GM19043 (cell line): ENCODE measurements at regions not wholly inside any gene's neighbourhood (a gene's known extent, or its start where the extent isn't known, plus 50 kb on each side); places are given as distances from the start of the nearest gene placed in this dataset.
"Not testable (repeated sequence)": the region's sequence is repeated elsewhere in the genome, so short reads cannot be mapped to it uniquely, and the experiment has no call there.

Experiments
- ATAC-seq: cut with Tn5 transposase; IDR thresholded peaks from one replicate; pipeline ENCODE4 v1.9.1; 2021; ENCODE audit warnings: low read depth; ENCODE audit not compliant: unreplicated experiment

DNA sequence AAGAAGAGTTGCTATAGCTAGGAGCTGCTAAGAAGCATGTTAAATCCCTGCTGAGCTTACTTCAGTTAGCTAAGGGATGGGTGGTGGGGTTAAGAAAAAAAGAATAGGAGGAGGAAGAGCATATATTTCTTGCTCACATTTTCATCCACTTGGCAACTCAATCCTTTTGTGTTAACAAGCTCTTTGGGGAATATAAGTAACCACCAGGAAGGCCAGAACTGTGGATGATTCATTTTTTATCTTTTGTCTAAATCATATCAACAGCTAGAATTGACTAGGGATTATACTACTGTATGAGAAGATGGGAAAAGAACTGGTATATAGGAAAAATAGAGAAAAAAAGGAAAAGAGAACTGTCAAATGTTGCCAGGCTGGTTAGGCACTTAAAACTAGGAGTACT lies 555.3 kb upstream of the ARRDC3 start:
- ATAC-seq = no peak

DNA sequence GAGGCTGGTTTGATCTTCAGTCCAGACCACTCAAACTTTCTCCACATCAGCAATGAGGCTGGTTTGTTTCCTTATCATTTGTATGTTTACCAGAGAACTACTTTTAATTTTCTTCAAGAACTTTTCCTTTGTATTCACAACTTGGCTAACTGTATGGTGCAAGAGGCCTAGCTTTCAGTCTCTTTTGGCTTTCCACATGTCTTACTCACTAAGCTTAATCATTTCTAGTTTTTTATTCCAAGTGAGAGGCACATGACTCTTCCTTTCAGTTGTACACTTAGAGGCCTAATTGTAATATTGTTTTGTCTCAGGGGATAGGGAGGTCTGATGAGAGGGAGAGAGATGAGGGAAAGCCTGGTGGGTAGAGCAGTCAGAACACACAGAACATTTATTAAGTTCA lies 554.0 kb upstream of the ARRDC3 start:
- no peak for ATAC-seq

DNA sequence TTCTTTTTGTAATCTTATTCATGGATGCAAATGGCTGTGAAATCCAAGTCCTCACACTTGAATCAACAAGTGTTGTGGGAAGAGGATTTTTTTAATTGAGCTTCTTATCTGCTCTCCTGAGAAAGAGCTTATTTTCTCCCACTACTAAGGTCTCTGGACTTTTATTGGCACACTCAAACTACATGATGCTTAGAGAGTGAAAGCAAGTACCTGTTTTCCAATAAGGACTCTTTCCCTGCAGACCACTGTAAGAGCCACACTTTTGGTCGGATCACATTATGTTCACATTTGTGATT lies 546.4 kb upstream of the ARRDC3 start:
- no peak for ATAC-seq

DNA sequence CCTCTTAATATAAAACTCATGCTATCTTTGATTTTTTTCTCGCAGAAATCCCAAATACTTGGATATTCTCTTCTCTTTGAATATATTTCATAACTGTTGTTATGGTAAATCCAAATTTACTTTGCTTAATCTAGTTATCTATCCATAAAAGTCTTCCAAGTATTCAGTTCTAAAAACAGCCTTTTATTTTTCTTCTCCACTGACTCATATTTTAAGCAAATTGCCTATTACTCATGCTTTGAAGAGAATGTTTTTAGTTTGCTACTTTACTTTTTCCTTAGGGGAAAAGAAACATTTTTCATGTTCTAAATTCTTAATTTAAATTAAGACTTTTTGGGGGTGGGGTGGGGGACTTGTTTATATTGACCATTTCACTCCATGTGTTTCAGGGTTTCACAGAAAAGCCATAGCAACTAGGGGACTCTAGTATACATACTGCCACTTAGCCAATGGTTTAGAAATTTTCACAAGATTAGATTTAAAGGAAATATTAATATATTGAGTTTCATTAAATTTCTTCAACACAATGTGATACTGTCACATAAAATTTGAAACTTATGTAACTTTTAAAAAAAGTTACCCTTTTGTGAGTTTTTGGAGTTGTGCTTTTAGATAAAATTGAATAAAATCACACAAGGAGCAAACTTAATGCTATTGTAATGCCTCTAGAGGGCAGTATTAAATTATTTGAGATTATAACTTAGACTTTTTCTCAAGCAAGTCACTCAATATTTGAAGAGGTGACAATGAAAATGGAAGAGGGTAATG lies 545.8 kb upstream of the ARRDC3 start:
- ATAC-seq = no peak

DNA sequence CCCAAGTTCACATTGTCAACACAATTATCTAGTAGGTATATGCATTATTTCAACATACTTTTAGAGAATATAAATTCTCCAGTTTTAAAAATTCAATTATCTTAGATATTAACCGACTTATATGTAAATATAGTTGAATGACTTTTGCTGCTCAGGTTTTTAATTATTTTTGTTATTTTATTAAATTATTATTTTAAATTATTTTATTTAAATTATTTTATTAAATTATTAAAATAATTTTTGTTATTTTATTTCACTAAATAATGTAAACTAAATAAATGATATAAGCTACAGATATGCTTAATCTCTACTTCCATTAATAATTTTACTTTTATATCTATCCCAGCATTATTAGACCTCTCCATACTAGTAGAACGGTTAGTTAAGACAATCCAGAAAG lies 544.3 kb upstream of the ARRDC3 start:
- ATAC-seq = no peak

DNA sequence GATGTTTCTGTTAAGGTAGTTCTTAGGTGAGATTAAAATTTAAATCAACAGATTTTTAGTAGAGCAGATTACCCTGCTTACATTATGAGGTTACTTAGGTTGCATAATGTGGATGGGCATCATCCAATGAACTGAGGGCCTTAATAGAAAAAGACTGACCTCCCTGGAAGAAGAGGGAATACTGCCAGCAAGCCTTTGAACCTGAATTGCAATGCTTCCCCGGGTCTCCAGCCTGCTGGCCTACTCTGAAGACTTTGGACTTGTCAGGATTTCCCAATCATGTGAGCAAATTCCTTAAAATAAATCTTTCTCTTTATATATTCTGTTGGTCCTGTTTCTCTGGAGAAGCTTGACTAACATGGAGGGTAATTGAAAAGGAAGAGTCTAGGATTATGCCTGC lies 542.1 kb upstream of the ARRDC3 start:
- ATAC-seq = no peak

DNA sequence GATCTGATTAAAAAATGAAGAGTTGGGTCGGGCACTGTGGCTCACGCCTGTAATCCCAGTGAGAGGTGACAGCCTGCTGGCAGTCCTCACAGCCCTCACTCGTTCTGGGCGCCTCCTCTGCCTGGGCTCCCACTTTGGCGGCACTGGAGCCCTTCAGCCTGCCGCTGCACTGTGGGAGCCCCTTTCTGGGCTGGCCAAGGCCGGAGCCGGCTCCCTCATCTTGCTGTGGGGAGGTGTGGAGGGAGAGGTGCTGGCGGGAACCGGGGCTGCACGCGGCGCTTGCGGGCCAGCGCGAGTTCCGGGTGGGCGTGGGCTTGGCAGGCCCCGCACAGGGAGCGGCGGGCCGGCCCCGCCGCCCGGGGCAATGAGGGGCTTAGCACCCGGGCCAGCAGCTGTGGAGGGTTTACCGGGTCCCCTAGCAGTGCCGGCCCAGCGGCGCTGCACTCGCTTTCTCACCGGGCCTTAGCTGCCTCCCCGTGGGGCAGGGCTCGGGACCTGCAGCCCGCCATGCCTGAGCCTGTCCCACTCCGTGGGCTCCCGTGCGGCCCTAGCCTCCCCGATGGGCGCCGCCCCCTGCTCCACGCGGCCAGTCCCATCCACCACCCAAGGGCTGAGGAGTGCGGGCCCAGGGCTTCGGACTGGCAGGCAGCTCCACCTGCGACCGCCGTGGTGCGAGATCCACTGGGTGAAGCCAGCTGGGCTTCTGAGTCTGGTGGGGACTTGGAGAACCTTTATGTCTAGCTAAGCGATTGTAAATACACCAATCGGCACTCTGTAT lies 534.1 kb upstream of the ARRDC3 start:
- ATAC-seq = not testable (repeated sequence)

DNA sequence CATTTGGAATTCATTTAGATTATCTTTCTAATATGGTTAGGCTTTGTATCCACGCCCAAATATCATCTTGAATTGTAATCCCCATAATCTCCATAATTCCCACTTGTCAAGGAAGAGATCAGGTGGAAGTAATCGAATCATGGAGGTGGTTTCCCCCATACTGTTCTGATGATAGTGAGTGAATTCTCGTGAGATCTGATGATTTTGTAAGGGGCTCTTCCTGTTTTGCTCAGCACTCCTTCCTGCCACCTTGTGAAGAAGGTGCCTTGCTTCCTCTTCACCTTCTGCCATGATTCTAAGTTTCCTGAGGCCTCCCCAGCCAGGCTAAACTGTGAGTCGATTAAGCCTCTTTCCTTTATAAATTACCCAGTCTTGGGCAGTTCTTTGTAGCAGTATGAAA lies 527.5 kb upstream of the ARRDC3 start:
- no peak for ATAC-seq

DNA sequence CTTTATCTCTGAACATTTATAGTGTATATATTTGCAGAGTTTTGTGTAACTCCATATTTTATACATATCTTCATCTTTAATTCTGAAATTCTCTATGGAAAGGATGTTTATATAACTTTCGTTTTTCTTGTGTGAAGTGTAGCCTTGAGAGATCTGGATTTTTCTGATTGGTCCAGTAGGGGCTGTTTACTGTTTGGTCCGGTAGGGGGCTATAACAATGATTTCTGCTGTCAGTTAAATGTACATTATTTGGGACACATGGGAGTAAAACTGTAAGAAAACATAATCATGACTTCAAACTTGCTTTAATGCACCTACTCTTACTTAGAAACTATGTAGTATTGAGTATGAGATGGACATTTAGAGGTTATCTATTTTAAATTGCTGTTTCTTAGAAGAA lies 527.1 kb upstream of the ARRDC3 start:
- no peak for ATAC-seq

DNA sequence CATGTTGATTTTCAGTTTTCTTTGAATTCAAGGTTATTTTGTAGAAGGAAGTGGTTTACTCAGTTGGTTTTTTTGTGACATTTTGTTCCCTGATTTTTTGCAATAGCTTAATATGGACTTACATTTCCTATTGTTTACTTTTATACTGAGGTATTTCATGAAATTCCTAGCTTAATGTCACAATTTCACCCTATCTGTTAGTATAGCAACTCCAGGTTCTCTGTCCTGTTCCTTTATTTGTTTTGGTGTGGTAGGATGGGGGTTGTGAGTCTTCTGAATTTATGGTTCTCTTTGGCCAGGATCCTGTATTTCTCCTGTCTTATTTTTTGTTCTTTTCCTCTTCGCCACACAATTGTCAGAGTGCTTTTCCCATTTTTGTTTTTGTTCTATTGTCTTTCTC lies 523.4 kb upstream of the ARRDC3 start:
- no peak for ATAC-seq

DNA sequence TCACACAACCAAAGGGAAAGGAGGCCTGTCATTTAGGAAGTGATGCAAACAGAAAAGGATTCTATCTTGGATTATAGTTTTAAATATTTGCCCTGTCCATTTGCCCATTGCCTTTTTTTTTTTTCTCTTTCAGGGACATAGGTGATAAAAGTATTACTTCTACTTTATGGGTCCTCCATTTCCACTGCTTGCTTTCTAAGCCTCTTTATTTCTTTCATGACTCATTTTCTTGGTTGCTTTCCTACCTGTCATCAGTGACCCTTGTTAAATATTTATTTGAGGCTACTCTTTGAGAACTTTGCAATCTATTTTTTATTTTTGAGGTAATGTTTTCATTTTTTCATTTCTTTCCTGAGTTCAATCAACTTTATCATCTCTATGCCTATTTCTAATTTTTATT lies 522.9 kb upstream of the ARRDC3 start:
- no peak for ATAC-seq

DNA sequence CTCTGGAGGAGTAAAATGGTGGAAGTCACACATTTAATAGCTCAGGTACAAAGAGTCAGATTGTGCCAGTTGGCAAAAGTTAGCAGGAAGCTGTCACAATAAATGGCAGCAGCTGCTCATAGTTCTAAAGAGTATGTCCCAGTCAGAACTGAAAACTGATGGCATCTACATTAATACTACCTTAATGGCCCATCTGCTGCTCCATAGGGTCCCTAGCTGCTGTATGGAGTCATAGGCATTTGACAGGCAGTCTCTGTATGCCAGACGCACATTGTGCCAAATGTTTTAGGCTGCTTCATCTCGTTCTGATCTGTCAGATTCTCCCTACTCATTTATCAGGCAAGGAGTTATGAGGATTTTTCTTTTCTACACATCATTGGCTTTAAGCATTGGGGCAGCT lies 515.8 kb upstream of the ARRDC3 start:
- no peak for ATAC-seq

DNA sequence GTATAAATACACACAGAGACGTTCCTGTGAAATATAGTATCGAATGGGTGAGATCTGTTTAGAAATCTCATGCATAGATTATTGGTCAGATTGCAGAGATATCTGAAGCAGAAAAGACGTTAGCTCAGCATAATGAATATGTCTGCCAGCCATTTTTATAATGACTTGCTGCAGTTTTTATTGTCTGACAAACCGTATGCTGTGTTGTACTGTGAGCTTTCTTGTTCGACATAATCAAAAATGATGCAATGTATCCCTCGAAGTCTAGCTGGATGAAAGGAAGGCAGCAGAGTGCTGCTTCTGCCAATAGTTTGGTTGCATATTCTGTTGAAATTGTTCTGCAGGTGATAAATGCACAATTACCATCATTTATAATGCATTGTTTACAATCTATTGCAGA lies 514.9 kb upstream of the ARRDC3 start:
- no peak for ATAC-seq

DNA sequence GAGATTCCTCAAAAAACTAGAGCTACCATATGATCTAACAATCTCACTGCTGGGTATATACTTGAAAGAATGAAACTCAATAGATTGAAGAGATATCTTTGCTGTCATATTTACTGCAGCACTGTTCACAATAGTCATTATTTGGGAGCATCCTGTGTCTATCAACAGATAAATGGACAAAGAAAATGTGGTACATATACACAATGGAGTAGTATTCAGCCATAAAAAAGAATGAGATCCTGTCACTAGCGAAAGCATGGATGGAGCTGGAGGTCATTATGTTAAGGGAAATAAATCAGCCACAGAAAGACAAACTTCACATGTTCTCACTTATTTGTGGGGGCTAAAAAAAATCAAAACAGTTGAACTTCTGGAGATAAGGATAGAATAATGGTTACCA lies 505.7 kb upstream of the ARRDC3 start:
- ATAC-seq = no peak

DNA sequence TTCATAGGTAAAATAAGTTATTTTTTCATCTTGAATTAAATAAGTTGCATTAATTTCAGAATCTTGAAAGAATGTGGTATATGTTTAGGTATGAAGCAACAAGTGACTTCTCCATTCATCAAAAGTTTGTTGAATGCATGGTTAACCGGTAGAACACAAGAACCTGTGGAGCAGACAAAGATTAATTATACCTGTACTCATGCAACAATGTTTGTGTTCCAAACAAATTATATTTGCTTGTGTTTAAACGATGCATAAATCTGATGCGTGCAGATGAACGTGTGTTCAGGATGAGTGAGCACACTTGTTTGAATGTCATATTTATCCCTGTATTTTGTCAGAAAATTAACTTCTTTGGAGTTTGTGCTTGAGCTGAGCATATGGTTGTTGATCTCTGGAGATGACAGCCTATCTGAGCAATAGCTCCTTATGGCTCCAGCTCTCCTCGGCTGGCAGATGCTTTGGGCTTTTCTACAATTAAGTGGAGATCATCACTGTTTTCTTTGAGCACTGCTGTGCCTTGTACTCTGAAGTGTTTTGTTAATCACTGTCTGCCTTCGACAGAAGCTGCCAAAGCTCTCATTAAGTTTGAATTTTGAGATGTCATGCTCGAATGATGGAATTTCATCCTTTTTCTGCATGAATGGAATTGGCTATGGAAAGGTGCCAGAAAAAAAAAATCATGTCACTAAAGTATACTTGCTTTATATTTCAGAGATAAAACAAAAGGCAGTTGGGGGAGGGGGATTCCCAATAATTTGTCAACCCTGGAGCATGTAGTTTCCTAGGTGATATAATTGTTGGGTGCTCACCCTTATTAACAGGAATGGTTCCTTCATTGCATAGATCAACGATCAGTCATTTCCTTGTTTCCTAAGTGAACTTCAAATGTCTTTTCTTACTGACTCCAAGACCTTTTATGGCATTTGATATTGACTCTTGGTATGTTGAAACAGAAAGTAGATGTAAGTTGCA lies 502.5 kb upstream of the ARRDC3 start:
- ATAC-seq = no peak

DNA sequence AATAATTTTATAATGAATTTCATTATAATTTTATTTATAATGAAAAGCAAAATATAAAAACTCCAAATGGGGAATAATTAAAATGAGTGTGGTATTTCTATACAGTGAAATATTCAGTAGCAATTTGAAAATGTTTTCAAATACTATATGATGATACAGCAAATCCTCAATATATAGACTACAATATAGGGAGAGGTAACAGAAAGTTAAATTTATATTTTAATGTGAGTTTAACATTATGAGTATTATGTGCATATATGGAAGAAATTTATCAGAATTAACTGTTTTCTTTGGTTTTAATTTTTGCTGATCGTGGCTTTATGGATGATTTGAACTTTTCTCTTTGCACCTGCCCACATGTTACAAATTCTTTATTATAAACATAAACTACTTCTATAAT lies 500.9 kb upstream of the ARRDC3 start:
- no peak for ATAC-seq

DNA sequence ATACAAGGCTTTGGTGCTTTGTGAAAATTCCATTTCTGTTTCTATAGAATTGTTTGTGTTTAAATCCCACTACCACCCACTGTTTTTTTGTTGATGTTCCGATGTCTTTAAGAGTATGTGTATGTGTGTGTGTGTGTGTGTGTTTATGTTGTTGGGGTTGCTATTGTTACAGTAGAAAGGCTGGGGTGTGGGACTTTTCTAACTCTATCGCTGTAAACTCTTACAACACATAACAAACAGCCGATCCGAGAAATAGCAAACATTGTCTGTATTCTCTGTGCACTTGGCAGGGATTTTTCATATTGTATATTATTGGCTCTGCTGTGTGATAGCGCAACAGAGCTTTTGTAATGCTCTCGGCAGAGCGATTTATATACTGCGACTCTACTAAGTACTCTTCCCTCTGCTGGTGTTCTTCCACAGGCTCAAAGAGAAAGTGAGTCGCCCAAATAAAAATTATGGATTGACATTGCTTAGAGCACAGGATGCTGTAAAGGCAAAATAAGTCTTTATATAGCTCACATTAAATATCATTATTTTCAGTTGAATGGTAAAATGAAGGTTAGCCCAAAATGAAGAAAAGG lies 492.2 kb upstream of the ARRDC3 start:
- ATAC-seq = no peak

DNA sequence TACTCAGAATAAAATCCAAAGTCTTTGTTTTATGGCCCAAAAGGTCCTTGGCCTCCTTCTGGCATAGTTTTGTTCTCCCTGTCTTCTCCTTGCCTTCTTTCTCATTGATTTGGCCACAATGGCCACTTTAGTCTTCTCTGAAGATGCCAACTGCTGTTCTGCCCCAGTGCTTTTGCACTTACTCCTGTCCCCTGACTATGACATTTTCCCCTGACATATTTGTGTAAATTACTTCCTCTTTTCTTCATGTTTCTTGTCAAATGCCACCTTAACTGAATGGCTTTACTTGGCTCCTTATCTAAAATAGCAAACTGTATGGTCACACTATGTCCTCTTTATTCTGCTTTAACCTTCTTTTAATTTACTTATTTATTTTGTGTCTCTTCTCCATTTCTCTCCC lies 484.7 kb upstream of the ARRDC3 start:
- no peak for ATAC-seq

DNA sequence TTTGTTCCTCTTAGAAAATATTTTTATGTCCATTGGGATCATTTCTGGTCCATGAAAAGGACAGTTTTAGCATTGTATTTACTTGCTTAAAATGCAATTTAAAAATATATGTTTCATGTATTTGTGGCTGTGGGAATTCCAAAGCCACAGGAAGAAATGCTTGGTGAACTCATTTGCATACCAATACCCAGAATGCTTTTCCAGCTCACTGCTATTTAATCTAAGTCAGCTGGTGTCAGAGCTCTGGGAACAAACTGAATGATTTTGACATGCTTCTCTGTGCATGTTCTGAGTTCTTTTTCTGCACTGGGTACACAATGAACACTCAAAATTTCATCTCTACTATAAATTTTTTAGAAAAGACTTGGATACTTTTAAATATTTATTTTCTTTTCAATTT lies 482.8 kb upstream of the ARRDC3 start:
- ATAC-seq = no peak

DNA sequence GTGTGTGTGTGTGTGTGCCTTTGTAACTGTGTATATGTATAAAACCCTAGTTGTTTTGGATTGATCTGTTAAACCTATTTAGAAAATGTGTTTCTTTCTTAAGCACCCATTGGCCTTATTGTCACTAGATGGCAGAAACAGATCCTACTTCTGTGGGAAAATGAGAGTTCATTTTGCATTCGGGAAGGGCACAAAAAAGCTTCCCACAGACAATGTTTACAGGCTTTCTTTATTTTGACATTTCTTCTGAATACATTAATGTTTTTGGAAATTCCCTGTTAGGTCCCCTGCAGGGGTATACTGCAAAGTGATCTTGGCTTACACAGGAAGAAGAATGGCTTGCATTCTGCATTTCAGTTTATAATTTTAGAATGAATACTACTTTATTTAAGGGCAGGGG lies 481.8 kb upstream of the ARRDC3 start:
- ATAC-seq = no peak

DNA sequence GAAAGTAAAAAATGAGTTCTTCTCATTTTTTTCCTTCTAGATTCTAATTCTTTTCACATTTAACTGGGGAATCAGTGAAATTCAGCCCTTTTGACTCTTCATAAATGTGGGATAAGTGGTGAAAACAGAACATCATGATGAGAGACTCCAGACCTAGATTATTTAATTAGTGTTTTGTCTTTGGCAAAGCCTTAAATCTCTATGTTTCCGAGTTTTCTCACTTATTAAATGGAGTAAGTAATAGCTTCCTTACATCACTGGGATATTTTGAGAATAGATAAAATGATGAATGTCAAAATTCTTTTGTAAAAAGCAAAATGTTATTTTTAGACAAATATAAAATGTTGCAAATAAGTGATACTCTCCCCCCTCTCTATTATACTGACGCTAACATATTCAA lies 468.6 kb upstream of the ARRDC3 start:
- no peak for ATAC-seq
